Retinal pigment epithelial cell (primary cell): ENCODE measurements at regions not wholly inside any gene's neighbourhood (a gene's known extent, or its start where the extent isn't known, plus 50 kb on each side); places are given as distances from the start of the nearest gene placed in this dataset.
"Not testable (repeated sequence)": the region's sequence is repeated elsewhere in the genome, so short reads cannot be mapped to it uniquely, and the experiment has no call there.

Experiments used
- DNase-seq: peaks from one replicate; pipeline ENCODE4 v3.0.0-alpha.2; 2010; ENCODE audit warnings: low read depth
- H3K4me3 ChIP-seq: 2 replicates; pipeline ENCODE4 v1.5.1; 2011; ENCODE audit warnings: mild to moderate bottlenecking, low read length, control low read depth, moderate library complexity
- CTCF ChIP-seq: conservative IDR thresholded peaks from 2 replicates; pipeline ENCODE4 v1.5.1; 2011; ENCODE audit warnings: low read depth, low read length, control low read depth, inconsistent platforms

- no peak for TF ChIP-seq CTCF
- no peak for DNase-seq
- no peak overlapping the region for H3K4me3 ChIP-seq
Observed at GRCh38 chr4:173735049-173735448, 205.0 kb upstream of the HAND2 start.

GRCh38 chr4:173731257-173731656, 201.2 kb upstream of the HAND2 start:
- no peak for TF ChIP-seq CTCF
- DNase-seq: no peak
- H3K4me3 ChIP-seq: no peak overlapping the region

- no peak for DNase-seq
- no peak for TF ChIP-seq CTCF
- H3K4me3 ChIP-seq: no peak overlapping the region
Observed at GRCh38 chr4:173722075-173722474, 192.0 kb upstream of the HAND2 start.

GRCh38 chr4:173718504-173718903, 188.5 kb upstream of the HAND2 start:
- DNase-seq, H3K4me3 ChIP-seq: not testable (repeated sequence)

- DNase-seq: no peak
- H3K4me3 ChIP-seq: no peak overlapping the region
- TF ChIP-seq CTCF: no peak
Observed at GRCh38 chr4:173717581-173717980, 187.6 kb upstream of the HAND2 start.

GRCh38 chr4:173714456-173714855, 184.4 kb upstream of the HAND2 start:
- no peak overlapping the region for H3K4me3 ChIP-seq
- no peak for DNase-seq
- no peak for TF ChIP-seq CTCF

GRCh38 chr4:173713026-173713425, 183.0 kb upstream of the HAND2 start:
- DNase-seq: no peak
- no peak overlapping the region for H3K4me3 ChIP-seq
- no peak for TF ChIP-seq CTCF
